HG02759 (cell line): ENCODE measurements at regions not wholly inside any gene's neighbourhood (a gene's known extent, or its start where the extent isn't known, plus 50 kb on each side); places are given as distances from the start of the nearest gene placed in this dataset.

Experiments
- ATAC-seq: cut with Tn5 transposase; IDR thresholded peaks from one replicate; pipeline ENCODE4 v1.9.1; 2021; ENCODE audit warnings: mild to moderate bottlenecking, moderate library complexity; ENCODE audit not compliant: unreplicated experiment

DNA sequence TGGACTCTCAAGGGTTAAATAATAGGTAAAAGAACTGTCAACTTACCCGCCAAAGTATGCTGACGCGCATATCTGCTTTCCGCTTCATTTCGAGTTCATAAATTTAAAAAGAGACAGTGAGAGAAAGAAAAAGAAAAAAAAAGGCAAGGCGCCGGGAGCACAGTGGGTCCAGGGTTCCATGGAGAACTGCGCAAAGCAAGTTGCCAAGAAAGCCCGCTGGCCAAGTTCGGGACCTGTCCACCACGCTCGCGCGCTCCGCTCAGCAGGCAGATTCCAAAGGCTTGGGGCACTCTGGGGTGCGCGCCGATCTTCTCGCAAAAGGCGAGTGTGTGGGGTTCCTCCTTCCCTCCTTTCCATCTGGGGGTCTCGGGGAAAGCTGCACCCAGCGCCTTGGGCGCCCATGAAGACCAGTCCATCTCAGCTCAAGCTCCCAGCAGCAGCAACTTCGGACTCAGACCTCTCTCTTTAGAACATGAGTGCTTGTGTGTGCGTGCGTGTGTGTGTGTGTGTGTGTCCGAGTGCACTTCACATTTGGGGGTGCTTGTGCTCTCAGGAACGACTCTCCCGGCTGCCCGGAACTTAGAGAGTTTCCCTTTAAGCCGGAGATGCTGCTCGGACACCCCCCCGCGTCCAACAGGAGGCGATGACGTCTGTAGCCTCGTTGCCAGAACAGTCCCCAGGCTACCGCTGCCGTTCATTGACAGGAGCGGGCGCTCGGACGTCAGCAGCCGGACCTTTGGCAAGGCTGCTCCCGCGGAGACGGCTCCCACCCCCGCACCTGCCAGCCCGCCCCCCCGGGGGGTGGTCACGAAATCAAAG is 180.0 kb downstream of the TBXT start:
- ATAC-seq: no peak

- ATAC-seq: no peak
Observed at GRCh38 chr6:165986914-165987482, 180.7 kb downstream of the TBXT start.

DNA sequence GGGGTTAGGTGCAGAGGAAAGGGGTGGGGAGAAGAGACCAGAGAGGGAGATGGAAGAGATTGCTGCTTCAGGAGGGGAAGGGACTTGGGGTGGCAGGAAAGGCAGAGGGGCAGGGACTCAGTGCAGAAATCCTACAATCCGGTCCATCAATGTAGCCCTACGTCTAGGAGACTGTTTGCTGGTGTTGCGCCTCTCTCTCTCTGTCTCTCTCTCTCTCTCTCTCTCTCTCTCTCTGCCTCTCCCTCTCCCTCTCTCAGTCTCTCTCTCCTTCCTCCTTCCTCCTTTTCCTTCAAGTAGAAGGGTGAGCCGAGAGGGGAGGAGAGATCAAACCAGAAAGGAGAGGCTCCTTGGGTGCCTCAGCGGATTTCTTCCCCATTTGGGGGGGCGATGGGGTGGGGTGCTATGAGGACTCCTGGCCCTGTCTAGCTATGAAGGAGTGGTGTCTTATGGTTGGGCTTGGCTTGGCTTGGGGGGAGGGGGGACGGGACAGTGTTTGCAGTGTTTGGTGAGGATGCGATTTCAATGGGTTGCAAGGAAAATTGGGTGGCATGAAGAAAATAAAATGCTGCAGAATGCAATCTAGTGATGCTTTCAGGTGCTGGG is 181.2 kb downstream of the TBXT start:
- ATAC-seq: no peak

- no peak for ATAC-seq
Observed at GRCh38 chr6:165985806-165986299, 181.8 kb downstream of the TBXT start.

DNA sequence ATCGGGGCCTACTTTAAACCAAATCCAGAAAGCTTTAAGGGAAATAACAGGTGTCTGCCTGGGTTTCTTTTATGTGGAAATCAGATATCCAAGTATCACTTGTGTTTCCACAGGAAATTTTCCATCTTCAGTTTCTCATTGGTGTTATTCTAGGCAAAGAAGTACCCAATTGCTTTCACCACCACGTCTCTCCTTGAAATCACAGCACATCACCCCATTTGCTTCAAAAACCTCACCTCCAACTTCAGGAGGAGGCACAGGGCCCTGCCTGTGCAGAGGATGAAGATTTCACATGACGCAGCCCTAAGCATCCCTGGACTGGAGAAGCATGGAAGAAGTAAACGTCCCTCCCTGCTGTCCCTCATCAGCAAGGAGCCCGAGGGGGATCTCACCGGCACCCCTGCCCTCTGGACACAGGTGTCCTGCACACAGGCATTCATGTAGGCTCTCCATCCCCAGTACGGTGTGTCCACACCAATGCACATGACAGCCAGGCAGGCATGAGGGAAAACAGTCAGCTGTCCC is 182.3 kb downstream of the TBXT start:
- no peak for ATAC-seq

GRCh38 chr6:165984729-165985275 is 182.8 kb downstream of the TBXT start:
- ATAC-seq: no peak

- no peak for ATAC-seq
Observed at GRCh38 chr6:165983112-165984072, 184.3 kb downstream of the TBXT start.

DNA sequence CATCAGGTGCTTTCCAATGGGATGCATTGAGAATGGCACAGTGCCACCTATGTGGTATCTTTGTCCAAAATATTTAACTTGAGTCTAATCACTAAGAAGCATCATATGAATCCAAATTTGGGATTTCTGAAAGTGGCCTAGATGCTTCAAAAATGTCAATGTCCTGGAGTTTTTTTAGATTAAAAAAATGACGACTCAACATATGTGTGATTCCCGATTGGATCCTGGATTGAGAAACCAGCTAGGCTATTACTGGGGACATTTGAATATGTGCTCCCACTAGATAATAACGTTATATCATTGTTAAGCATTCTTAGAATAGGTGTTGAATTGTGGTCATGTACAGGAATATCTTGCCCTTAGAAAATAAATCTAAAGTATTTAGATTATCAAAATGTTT is 189.2 kb downstream of the TBXT start:
- no peak for ATAC-seq

DNA sequence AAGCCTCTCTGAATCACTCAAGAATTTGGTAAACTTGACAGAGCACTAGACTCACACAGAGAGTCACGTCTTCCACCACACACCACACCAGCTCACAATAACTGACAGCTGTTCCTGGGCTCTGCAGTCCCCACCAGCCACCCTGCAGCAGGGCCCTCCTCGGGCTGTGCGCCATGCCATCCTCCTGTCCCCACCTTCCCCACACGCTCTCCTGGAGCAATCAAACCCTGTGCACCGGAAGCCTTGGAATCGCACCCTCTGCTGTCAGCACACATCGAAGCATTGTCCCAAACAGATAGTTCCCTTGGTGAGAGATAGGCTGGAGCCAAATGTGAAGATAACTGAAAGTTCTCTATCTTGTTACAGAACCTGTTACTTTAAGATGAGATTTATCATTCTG is 191.0 kb downstream of the TBXT start:
- no peak for ATAC-seq

- no peak for ATAC-seq
Observed at GRCh38 chr6:165974817-165975216, 192.8 kb downstream of the TBXT start.

- no peak for ATAC-seq
Observed at GRCh38 chr6:165973473-165973872, 194.2 kb downstream of the TBXT start.

DNA sequence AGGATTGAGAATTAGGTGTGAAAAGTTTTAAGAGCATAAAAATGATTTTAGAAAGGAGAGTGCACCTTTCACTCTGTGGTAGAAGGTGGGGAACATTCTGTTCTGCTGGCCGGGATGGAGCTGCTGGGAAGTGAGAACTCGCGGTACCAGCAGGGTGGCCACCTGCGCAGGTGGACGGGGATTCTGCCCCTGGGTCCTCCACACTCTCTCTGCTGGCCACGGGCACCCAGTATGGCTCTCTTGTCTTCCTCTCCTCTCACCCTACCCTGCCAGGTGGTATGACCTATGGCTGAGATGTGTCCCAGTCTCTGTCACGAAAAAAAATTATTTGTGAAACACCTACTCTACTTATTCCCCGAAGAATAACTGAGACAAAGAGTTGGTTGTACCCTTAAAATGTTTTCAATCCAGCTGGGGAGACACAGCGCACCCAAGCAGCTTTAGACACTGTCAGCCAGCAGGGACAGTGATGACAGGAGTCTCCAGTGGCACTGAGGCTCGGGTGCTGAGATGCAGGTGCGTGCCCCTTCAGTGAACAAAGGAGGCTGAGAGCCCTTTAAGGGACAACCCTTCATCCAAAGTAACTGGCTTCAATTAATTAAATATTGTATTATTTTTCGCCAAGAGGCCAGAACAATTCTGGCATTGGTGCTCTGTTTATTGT is 195.4 kb downstream of the TBXT start:
- no peak for ATAC-seq

DNA sequence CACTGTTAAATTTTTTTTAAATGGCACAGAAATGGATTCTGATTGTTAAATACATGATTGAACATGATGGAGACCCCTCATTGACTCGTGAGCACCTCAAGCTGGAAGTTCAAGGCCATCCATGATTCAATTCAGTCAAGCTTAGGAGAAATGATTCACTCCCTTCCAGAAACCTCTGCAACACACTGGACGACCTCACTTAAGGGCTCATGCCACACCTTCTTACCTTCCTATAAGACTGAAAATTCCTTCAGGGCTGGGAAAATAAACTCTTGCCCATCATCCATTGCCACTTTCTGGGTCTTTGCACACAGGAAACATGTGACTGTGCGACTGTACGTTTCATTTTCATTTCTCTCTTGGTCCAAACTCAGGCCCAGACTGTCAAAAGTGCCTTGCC is 196.4 kb downstream of the TBXT start:
- ATAC-seq: no peak

- ATAC-seq: no peak
Observed at GRCh38 chr6:165970001-165970400, 197.7 kb downstream of the TBXT start.

DNA sequence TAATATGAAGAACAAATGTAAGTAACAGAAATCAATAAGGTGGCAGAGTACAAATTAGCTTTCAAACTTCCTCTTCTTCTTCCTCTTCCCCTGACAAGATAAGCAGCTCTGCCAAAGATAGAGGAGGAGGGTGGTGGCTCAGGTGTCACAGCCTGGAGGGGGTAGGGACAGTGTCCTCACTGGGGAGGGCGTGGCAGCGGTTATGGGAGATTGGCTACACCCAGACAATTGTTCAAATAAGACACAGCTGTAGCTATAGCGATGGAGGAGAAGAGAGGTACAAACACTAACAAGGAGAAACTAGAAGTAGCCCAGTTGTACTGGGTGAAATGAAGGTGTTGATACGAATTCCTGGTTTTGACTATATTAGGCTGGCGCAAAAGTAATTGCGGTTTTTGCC is 198.5 kb downstream of the TBXT start:
- no peak for ATAC-seq

GRCh38 chr6:165968408-165968807 is 199.2 kb downstream of the TBXT start:
- no peak for ATAC-seq

DNA sequence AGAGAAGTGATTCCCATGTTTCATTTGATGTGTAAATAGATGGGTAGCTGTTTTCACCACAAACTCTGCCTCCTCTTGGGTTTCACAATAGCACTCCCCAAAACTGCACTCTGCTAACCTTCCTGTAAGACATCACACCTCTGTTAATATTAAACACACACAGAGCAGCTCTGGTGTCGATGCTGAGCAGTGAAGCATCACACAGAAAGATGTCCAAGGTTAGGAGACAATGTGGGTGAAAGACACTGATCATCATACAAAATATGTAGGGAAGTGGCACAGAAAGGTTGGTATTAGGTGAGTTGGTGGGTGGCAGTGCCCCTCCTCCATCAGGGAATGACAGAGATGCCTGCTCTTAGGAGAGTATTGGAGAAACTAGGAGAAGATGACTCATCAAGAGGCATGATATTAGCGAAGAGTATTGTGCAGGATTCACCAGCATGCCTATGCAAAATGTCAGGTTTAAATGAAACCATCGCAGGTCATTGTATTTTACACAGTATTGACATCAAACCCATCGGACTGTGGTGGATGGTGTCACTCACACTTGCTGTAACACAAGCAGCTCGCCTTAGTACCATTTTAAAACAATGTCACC is 199.7 kb downstream of the TBXT start:
- ATAC-seq: no peak

DNA sequence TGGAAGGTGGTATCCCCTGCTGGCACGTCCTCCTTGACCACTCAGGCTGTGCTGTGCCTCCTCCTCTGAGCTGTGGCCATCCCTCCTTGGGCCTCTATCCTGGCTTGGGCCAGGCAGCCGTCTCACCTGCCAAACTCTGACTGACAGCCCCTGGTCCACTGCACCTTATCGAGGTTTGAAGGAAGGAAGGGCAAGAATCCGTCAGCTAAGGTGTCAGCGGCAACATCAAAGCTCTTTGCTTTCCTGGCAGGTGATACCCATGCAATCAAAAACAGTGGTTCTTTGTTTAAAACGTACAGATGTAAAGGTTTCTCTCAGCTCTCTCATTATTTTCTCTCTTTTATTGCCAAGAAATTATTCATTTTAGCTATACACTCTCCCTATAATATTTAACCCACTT is 203.9 kb downstream of the TBXT start:
- ATAC-seq: no peak

DNA sequence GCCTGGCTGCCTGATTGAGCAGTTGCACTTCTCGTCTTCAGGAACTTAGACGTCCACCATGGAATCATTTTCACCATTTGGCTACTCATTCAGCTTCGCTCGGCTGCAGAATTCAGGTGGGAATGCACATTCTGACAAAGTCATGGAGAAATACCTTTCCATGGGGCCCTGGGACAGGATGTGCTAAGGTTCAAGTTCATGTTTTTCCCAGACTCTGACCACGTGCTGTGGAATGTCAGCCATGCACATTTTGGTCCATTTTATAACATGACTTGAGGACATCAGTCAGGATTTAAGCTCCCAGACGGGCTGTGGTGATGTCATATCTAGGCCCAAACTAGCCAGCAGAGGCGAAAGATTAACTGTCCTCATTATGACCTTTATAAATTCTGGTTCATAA is 205.3 kb downstream of the TBXT start:
- ATAC-seq: no peak

GRCh38 chr6:165961233-165961632 is 206.4 kb downstream of the TBXT start:
- no peak for ATAC-seq
